NB4 (cell line): ENCODE measurements at regions not wholly inside any gene's neighbourhood (a gene's known extent, or its start where the extent isn't known, plus 50 kb on each side); places are given as distances from the start of the nearest gene placed in this dataset.

Experiments used
- CTCF ChIP-seq: IDR thresholded peaks from one replicate; pipeline ENCODE4 v1.5.1; 2012; ENCODE audit warnings: low read depth, low read length
- POLR2A ChIP-seq: IDR thresholded peaks from 2 replicates; pipeline ENCODE4 v1.6.1; 2011; ENCODE audit warnings: mild to moderate bottlenecking; ENCODE audit not compliant: insufficient read length; ENCODE audit errors: extremely low read depth

GRCh38 chr14:25666877-25667276 lies 616.9 kb upstream of the STXBP6 start:
- TF ChIP-seq CTCF, result no peak
- TF ChIP-seq POLR2A, result no peak
